ENCODE measurements at regions not wholly inside any gene's neighbourhood (a gene's known extent, or its start where the extent isn't known, plus 50 kb on each side); places are given as distances from the start of the nearest gene placed in this dataset.

DNA sequence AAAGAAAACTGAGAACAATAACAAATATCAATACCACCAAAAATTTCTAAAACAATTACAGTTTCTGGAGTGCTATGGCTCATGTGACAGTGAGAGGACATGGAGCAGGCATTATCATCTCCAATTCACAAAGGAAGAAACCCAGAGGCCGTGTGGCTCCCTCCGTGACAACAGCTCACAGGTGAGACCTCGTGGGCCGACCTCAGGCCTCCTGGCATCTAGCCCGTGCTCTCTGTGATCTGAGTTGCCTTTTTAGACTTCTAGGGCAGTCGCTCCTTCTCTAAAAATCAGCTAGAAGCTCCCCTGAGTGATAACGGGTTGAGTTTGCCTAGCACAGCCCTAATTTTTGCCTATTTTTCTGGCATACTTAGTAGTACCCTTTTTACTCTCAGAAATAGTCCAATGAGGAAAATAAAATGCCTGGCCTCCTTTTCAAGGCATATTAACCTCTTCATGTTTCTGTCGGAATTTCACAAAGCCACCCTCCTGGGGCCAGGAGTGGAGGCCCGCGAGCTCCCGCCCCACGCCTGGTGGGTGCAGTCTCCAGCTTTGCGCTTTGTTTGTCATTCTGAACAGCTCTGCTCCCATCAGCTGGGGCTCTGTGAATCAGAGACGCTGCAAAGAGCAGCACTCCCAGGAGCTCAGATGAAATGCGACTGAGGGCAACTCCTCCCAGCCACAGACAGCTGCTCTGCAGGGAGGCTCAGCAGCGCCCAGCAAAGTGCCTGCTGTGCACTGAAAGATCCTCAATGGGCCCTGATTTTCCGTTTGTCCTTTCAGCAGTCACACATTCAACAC is 292.5 kb downstream of the UQCRFS1 start:
- ATAC-seq (no peak), DNase-seq (no peak)
- no peak overlapping the region for H3K27ac ChIP-seq
- 51 to 59% (median 55%) methylated on average over 15 to 17 of the region's 17 CpGs for whole genome bisulfite sequencing, 4 donors
- H3K27me3 ChIP-seq, result no peaks in the 10 kb centered on the region
- no peaks in the 10 kb centered on the region for H3K9me3 ChIP-seq
- H3K36me3 ChIP-seq, result no peaks in the 10 kb centered on the region
- H3K4me3 ChIP-seq, result no peak overlapping the region
- H3K4me1 ChIP-seq, result peaks cover 0 to 6% (median 0%) of the 10 kb centered on the region in 12 donors
- intact Hi-C loops (cut with DNase I), result no loop called here
- TF ChIP-seq, protein P1, sequence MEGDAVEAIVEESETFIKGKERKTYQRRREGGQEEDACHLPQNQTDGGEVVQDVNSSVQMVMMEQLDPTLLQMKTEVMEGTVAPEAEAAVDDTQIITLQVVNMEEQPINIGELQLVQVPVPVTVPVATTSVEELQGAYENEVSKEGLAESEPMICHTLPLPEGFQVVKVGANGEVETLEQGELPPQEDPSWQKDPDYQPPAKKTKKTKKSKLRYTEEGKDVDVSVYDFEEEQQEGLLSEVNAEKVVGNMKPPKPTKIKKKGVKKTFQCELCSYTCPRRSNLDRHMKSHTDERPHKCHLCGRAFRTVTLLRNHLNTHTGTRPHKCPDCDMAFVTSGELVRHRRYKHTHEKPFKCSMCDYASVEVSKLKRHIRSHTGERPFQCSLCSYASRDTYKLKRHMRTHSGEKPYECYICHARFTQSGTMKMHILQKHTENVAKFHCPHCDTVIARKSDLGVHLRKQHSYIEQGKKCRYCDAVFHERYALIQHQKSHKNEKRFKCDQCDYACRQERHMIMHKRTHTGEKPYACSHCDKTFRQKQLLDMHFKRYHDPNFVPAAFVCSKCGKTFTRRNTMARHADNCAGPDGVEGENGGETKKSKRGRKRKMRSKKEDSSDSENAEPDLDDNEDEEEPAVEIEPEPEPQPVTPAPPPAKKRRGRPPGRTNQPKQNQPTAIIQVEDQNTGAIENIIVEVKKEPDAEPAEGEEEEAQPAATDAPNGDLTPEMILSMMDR (IDR thresholded peaks at IDR 0.05), result no peak
- TF ChIP-seq POLR2A (IDR thresholded peaks at IDR 0.05), result no peak

DNA sequence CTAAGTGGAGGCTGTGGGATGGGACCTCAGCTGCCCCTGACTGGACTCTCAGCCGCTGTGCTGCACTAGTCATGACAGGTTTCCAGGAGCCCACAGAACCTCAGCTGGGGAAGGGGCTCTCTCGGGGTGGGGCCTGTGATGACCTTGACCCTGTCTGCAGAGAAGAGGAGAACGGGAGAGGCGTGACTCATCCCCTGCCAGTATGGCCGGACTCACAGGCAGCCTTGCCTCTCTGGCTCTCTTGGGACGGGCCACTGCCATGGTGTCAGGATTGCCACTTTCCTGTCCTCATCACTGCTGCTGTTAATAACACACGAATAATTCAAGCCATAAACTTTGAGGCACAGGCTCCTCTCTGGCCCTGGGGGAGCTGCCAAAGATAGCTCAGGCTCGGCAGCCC is 295.3 kb downstream of the UQCRFS1 start:
- no peak for DNase-seq
- ATAC-seq, result peak in 1 of 4 donors; percentile 10
- peaks cover 0 to 7% (median 0%) of the 10 kb centered on the region in 12 donors for H3K4me1 ChIP-seq
- TF ChIP-seq, protein P1 (IDR thresholded peaks at IDR 0.05), result no peak
- TF ChIP-seq POLR2A (IDR thresholded peaks at IDR 0.05), result no peak
- H3K4me3 ChIP-seq, result no peak overlapping the region
- no peaks in the 10 kb centered on the region for H3K36me3 ChIP-seq
- no peak overlapping the region for H3K27ac ChIP-seq
- intact Hi-C loops (cut with DNase I), result no loop called here
- 32 to 64% (median 51%) methylated on average over 7 to 8 of the region's 8 CpGs for WGBS, 4 donors
- H3K27me3 ChIP-seq, result no peaks in the 10 kb centered on the region
- no peaks in the 10 kb centered on the region for H3K9me3 ChIP-seq

DNA sequence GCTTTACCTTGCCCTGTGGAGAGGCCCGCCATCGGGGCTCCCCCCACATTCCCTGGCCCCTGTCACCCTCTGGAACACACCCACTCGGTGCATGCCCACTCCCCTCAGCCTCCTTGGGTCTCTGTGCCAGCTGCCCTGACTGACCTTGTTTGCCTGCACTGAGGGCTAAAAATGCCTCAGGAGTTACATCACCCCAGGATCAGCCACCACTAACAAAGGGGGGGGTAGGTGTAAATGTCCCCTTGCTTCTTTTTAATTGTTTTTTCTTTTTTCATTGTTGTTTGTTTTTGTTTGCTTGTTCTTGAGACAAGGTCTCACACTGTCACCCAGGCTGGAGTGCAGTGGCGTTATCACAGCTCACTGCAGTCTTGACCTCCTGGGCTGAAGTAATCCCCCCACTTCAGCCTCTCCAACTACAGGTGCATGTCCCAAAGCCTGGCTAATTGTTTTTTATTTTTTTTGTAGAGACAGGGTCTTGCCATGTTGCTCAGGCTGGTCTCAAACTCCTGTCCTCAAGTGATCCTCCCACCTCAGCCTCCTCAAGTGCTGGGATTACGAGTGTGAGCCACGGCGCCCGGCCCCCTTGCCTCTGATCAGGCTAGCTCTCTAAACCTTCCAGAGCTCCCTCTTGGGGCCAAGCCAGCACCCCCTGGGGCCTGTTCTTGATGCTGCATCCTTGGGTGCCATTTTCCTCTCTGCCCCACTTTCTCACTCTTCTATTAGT is 297.1 kb downstream of the UQCRFS1 start:
- DNase-seq, result peak in 1 of 5 donors; percentile 38
- WGBS, 4 donors, result 57 to 68% (median 66%) methylated on average over 8 of the region's 8 CpGs
- peak in 3 of 4 donors; percentile 43 to 58 (median 58) for ATAC-seq

DNA sequence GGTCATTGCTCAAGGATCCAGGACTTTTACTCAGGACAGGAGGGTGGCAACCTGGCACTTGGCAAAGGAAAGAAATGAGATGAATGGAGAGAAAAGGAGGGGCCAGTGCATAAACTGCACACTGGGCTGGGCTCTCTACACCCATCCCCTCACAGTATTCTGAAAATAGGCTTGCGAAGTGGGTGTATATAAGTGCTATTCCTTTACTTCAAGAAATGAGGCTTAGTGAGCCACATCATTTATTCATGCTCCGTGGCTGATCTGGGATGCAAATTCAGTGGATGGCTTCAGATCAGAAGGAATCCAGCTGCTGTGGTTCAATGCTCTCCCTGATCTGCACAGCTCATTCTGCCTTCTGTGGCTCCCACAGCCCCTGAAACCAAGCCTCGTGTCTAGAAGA is 297.7 kb downstream of the UQCRFS1 start:
- intact Hi-C loops (cut with DNase I), result no loop called here
- WGBS, 4 donors, result 65 to 82% (median 74%) methylated on average over 3 of the region's 3 CpGs

More for the DNA sequence above, 297.1 kb downstream of the UQCRFS1 start:
- H3K4me1 ChIP-seq, result peaks cover 0 to 11% (median 0%) of the 10 kb centered on the region in 12 donors
- H3K36me3 ChIP-seq, result no peaks in the 10 kb centered on the region
- no peak overlapping the region for H3K27ac ChIP-seq
- no peak for TF ChIP-seq POLR2A (IDR thresholded peaks at IDR 0.05)
- TF ChIP-seq, protein P1 (IDR thresholded peaks at IDR 0.05), result no peak
- H3K9me3 ChIP-seq, result no peaks in the 10 kb centered on the region
- no peaks in the 10 kb centered on the region for H3K27me3 ChIP-seq
- H3K4me3 ChIP-seq, result no peak overlapping the region
- intact Hi-C loops (cut with DNase I), result no loop called here

More for the DNA sequence above, 297.7 kb downstream of the UQCRFS1 start:
- H3K36me3 ChIP-seq, result no peaks in the 10 kb centered on the region
- H3K27ac ChIP-seq, result no peak overlapping the region
- ATAC-seq (no peak), DNase-seq (no peak)
- H3K4me1 ChIP-seq, result peaks cover 0 to 18% (median 0%) of the 10 kb centered on the region in 12 donors
- no peaks in the 10 kb centered on the region for H3K27me3 ChIP-seq
- H3K4me3 ChIP-seq, result no peak overlapping the region
- TF ChIP-seq POLR2A (IDR thresholded peaks at IDR 0.05), result no peak
- TF ChIP-seq, protein P1 (IDR thresholded peaks at IDR 0.05), result no peak
- no peaks in the 10 kb centered on the region for H3K9me3 ChIP-seq

All from heart left ventricle (tissue), 16 donors.